Activated CD8-positive, alpha-beta T cell treated with anti-CD3 and anti-CD28 coated beads, Interleukin-2, amount 10 ng/mL, durations not matched to agents 7 days and 5 days (primary cell): ENCODE measurements at regions not wholly inside any gene's neighbourhood (a gene's known extent, or its start where the extent isn't known, plus 50 kb on each side); places are given as distances from the start of the nearest gene placed in this dataset.

Experiments
- ATAC-seq: fragments of 150-1000 bp; cut with Tn5 transposase; one replicate; pipeline ENCODE4 v1.10.0; 2021; ENCODE audit warnings: moderate library complexity
- CTCF ChIA-PET: fragments of 350-600 bp; sonication (Branson Sonifier 250); formaldehyde crosslinking; loops from one replicate; lab custom pipeline; 2021; ENCODE audit warnings: antibody characterized with exemption; lab: Charles Lee
- POLR2A ChIA-PET: fragments of 350-600 bp; sonication (Branson Sonifier 250); formaldehyde crosslinking; loops from one replicate; lab custom pipeline; 2021; ENCODE audit warnings: antibody characterized with exemption; lab: Charles Lee
- DNase-seq: peaks from one replicate; pipeline ENCODE4 v3.0.0-alpha.2; 2020
- H3K27ac Mint-ChIP-seq: one replicate; pipeline ENCODE4 v1.8.0; 2021; ENCODE audit warnings: mild to moderate bottlenecking, mixed read lengths
- H3K27me3 Mint-ChIP-seq: one replicate; pipeline ENCODE4 v1.8.0; 2021; ENCODE audit warnings: low read depth, mixed read lengths
- H3K36me3 Mint-ChIP-seq: one replicate; pipeline ENCODE4 v1.8.0; 2021; ENCODE audit warnings: low read depth, mixed read lengths
- H3K4me1 Mint-ChIP-seq: one replicate; pipeline ENCODE4 v1.8.0; 2021; ENCODE audit warnings: low read depth, mixed read lengths
- H3K4me3 Mint-ChIP-seq: one replicate; pipeline ENCODE4 v1.8.0; 2021; ENCODE audit warnings: mild to moderate bottlenecking, mixed read lengths
- H3K9me3 Mint-ChIP-seq: one replicate; pipeline ENCODE4 v1.8.0; 2022; ENCODE audit warnings: mixed read lengths; ENCODE audit not compliant: insufficient read depth

- ChIA-PET CTCF (no interaction called here), POLR2A (no interaction called here)
- no peak for DNase-seq
- no peak overlapping the region for H3K4me3 Mint-ChIP-seq
- peaks cover 14% of the 10 kb centered on the region for H3K9me3 Mint-ChIP-seq
- H3K4me1 Mint-ChIP-seq = no peaks in the 10 kb centered on the region
- no peaks in the 10 kb centered on the region for H3K27me3 Mint-ChIP-seq
- no peak for ATAC-seq
- no peaks in the 10 kb centered on the region for H3K36me3 Mint-ChIP-seq
- H3K27ac Mint-ChIP-seq = no peak overlapping the region
Measured at GRCh38 chr12:38384816-38385378, 68.3 kb downstream of the ALG10B start.

GRCh38 chr12:38385486-38385885 is 68.9 kb downstream of the ALG10B start:
- no peak for DNase-seq
- ChIA-PET CTCF (no interaction called here), POLR2A (no interaction called here)
- no peaks in the 10 kb centered on the region for H3K27me3 Mint-ChIP-seq
- ATAC-seq = no peak
- no peak overlapping the region for H3K27ac Mint-ChIP-seq
- H3K9me3 Mint-ChIP-seq = peaks cover 14% of the 10 kb centered on the region
- no peak overlapping the region for H3K4me3 Mint-ChIP-seq
- H3K36me3 Mint-ChIP-seq = no peaks in the 10 kb centered on the region
- H3K4me1 Mint-ChIP-seq = no peaks in the 10 kb centered on the region

GRCh38 chr12:38386205-38386985 is 69.8 kb downstream of the ALG10B start:
- CTCF ChIA-PET = no interaction called here
- Mint-ChIP-seq H3K27ac (no peak overlapping the region), H3K27me3 (no peaks in the 10 kb centered on the region), H3K4me1 (no peaks in the 10 kb centered on the region), H3K4me3 (no peak overlapping the region), H3K36me3 (no peaks in the 10 kb centered on the region), H3K9me3 (peaks cover 14% of the 10 kb centered on the region)
- DNase-seq = no peak
- no peak for ATAC-seq
- POLR2A ChIA-PET = no interaction called here

DNA sequence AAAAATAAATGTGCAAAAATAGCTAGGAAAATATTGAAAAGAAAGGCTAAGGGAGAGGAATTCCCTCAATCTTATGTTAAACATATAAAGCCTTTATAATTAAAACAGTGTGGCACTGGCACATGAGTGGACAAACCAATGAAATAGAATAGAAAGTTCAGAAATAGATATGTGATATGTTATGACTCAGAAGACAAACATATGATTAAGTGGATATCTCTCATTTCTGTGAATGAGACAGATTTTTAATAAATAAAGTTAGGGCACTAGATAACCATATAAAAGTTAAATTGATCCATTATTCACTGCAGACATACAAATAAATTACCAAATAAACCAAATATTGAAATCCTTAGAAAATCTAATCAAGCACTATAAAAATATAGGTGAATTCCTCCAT is 73.0 kb downstream of the ALG10B start:
- Mint-ChIP-seq H3K36me3 (no peaks in the 10 kb centered on the region), H3K4me1 (no peaks in the 10 kb centered on the region), H3K9me3 (no peaks in the 10 kb centered on the region), H3K27me3 (no peaks in the 10 kb centered on the region), H3K4me3 (no peak overlapping the region), H3K27ac (no peak overlapping the region)
- no peak for ATAC-seq
- no peak for DNase-seq
- ChIA-PET POLR2A (no interaction called here), CTCF (no interaction called here)

DNA sequence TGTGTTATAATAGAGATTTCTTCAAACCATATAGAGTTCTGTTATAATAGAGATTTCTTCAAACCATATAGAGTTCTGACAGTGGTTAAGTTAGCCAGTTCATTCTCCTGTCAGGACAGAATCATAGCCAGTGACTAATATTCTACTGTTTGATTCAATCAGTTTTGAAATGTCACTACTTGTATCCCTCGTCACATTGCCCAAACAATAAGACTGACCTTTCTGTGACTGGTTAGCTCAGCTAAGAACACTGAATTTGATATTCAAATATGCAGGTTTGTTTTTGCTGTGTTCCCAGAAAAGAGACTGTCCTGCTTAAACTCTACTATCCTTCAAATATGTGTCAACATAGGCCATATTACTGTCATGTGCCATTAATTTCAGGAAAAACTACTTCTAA is 74.4 kb downstream of the ALG10B start:
- ChIA-PET POLR2A (no interaction called here), CTCF (no interaction called here)
- no peak for ATAC-seq
- Mint-ChIP-seq H3K4me1 (no peaks in the 10 kb centered on the region), H3K9me3 (peaks cover under 1% of the 10 kb centered on the region), H3K4me3 (no peak overlapping the region), H3K27me3 (no peaks in the 10 kb centered on the region), H3K27ac (no peak overlapping the region), H3K36me3 (no peaks in the 10 kb centered on the region)
- no peak for DNase-seq

DNA sequence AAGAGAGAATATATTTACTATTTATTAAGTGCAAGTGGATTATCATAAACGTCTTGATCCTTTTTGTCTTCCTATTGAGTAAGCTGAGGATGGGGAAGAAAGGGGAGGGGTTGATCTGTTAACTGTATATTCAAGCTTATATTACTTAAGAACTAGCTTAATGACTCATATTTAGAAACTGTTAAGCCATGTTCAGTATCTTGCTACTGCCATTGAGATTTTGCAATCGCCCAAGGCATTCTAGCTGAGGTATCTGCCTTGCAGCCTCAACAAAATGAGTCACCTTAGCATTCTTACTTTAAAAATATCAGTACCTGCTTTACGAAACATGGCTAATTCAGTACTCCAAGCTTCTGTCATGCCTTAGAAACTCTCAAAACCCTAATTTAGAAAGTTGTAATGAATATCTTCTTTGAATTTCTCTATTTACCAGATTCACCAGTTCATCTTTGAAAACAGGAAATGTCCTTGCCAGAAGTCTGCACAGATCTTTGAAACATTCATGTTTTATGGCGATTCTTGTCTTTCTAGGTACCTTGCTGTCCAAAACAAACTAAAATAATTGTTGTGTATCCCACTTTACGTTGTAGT is 76.1 kb downstream of the ALG10B start:
- no peak overlapping the region for H3K4me3 Mint-ChIP-seq
- no peaks in the 10 kb centered on the region for H3K27me3 Mint-ChIP-seq
- no peak overlapping the region for H3K27ac Mint-ChIP-seq
- ChIA-PET POLR2A (no interaction called here), CTCF (no interaction called here)
- H3K9me3 Mint-ChIP-seq = peaks cover 6% of the 10 kb centered on the region
- H3K4me1 Mint-ChIP-seq = no peaks in the 10 kb centered on the region
- DNase-seq (no peak), ATAC-seq (no peak)
- H3K36me3 Mint-ChIP-seq = no peaks in the 10 kb centered on the region

DNA sequence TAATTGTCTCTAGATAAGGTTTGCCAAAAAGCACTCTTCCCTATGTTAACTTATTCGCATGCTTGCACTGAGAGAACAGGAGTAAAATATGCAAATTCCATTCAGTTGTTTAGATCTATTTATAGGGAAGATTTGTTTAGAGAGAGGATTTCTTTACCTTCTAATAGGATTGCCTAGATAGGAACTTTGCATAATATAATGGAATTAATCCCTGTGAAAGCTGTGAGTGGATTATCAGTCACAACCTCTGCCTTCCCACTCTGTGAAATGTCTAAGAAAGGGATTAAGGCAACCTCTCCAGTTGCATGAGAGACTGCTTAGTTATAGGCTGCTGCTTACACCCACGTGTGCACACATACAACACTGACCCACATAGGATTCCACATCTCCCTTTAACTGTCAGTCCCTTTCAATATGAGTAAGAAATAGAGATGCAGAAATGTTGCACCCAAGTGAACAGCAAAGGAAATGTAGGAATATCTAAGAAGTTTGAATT is 83.2 kb downstream of the ALG10B start:
- CTCF ChIA-PET = no interaction called here
- Mint-ChIP-seq H3K36me3 (no peaks in the 10 kb centered on the region), H3K4me3 (no peak overlapping the region), H3K27ac (no peak overlapping the region), H3K9me3 (peaks cover 16% of the 10 kb centered on the region), H3K27me3 (no peaks in the 10 kb centered on the region), H3K4me1 (no peaks in the 10 kb centered on the region)
- DNase-seq (no peak), ATAC-seq (no peak)
- POLR2A ChIA-PET = no interaction called here

- ChIA-PET POLR2A (no interaction called here), CTCF (no interaction called here)
- no peak overlapping the region for H3K4me3 Mint-ChIP-seq
- DNase-seq = no peak
- no peaks in the 10 kb centered on the region for H3K36me3 Mint-ChIP-seq
- peaks cover 12% of the 10 kb centered on the region for H3K9me3 Mint-ChIP-seq
- H3K27me3 Mint-ChIP-seq = no peaks in the 10 kb centered on the region
- no peaks in the 10 kb centered on the region for H3K4me1 Mint-ChIP-seq
- no peak overlapping the region for H3K27ac Mint-ChIP-seq
- ATAC-seq = no peak
Measured at GRCh38 chr12:38402811-38403210, 86.2 kb downstream of the ALG10B start.

GRCh38 chr12:38409511-38409910 is 92.9 kb downstream of the ALG10B start:
- no peaks in the 10 kb centered on the region for H3K4me1 Mint-ChIP-seq
- H3K27ac Mint-ChIP-seq = no peak overlapping the region
- peaks cover 8% of the 10 kb centered on the region for H3K9me3 Mint-ChIP-seq
- H3K4me3 Mint-ChIP-seq = no peak overlapping the region
- ATAC-seq = no peak
- H3K27me3 Mint-ChIP-seq = no peaks in the 10 kb centered on the region
- POLR2A ChIA-PET = no interaction called here
- CTCF ChIA-PET = no interaction called here
- H3K36me3 Mint-ChIP-seq = no peaks in the 10 kb centered on the region
- DNase-seq = no peak

- Mint-ChIP-seq H3K4me1 (no peaks in the 10 kb centered on the region), H3K27me3 (no peaks in the 10 kb centered on the region), H3K27ac (no peak overlapping the region), H3K9me3 (peaks cover 8% of the 10 kb centered on the region), H3K4me3 (no peak overlapping the region), H3K36me3 (no peaks in the 10 kb centered on the region)
- ATAC-seq (no peak), DNase-seq (no peak)
- CTCF ChIA-PET = no interaction called here
- POLR2A ChIA-PET = no interaction called here
Measured at GRCh38 chr12:38411426-38411825, 94.9 kb downstream of the ALG10B start.

DNA sequence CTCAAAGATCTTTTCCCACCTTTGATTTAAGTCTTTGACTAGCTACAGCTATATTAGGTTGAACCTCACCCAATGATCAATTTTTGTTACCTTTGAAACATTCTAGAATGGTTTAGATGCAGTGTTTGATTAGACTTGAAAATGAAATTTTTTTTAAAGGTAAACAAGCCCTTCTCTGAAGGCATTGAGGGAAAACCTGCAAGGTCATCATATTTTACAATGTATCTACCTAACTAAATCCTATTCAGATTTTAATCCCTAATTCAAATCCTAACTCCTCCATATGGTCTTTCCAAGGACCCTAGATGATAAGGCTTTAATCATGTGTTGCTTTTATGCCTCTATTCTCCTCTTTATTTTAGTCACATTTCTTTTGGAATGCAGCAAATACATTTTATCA is 95.4 kb downstream of the ALG10B start:
- H3K27me3 Mint-ChIP-seq = no peaks in the 10 kb centered on the region
- no peak overlapping the region for H3K27ac Mint-ChIP-seq
- H3K9me3 Mint-ChIP-seq = peaks cover 8% of the 10 kb centered on the region
- H3K4me3 Mint-ChIP-seq = no peak overlapping the region
- ATAC-seq = no peak
- ChIA-PET CTCF (no interaction called here), POLR2A (no interaction called here)
- DNase-seq = no peak
- no peaks in the 10 kb centered on the region for H3K36me3 Mint-ChIP-seq
- no peaks in the 10 kb centered on the region for H3K4me1 Mint-ChIP-seq

GRCh38 chr12:38417101-38417500 is 100.5 kb downstream of the ALG10B start:
- Mint-ChIP-seq H3K4me3 (no peak overlapping the region), H3K36me3 (no peaks in the 10 kb centered on the region), H3K27ac (no peak overlapping the region), H3K4me1 (no peaks in the 10 kb centered on the region), H3K9me3 (peaks cover 3% of the 10 kb centered on the region), H3K27me3 (no peaks in the 10 kb centered on the region)
- POLR2A ChIA-PET = no interaction called here
- DNase-seq (no peak), ATAC-seq (no peak)
- CTCF ChIA-PET = no interaction called here
